GM10266 (cell line): ENCODE measurements at regions not wholly inside any gene's neighbourhood (a gene's known extent, or its start where the extent isn't known, plus 50 kb on each side); places are given as distances from the start of the nearest gene placed in this dataset.

Source experiments
- DNase-seq: peaks from one replicate; pipeline ENCODE4 v3.0.0; 2012; ENCODE audit errors: extremely low spot score
- CTCF ChIP-seq: IDR thresholded peaks from 2 replicates; pipeline ENCODE4 v1.5.1; 2012; ENCODE audit warnings: mild to moderate bottlenecking, low read depth; ENCODE audit not compliant: control insufficient read depth, insufficient read depth; ENCODE audit errors: missing control alignments

GRCh38 chr2:145561152-145561551 lies 1041.2 kb upstream of the ZEB2 start:
- DNase-seq: no peak
- no peak for TF ChIP-seq CTCF

DNA sequence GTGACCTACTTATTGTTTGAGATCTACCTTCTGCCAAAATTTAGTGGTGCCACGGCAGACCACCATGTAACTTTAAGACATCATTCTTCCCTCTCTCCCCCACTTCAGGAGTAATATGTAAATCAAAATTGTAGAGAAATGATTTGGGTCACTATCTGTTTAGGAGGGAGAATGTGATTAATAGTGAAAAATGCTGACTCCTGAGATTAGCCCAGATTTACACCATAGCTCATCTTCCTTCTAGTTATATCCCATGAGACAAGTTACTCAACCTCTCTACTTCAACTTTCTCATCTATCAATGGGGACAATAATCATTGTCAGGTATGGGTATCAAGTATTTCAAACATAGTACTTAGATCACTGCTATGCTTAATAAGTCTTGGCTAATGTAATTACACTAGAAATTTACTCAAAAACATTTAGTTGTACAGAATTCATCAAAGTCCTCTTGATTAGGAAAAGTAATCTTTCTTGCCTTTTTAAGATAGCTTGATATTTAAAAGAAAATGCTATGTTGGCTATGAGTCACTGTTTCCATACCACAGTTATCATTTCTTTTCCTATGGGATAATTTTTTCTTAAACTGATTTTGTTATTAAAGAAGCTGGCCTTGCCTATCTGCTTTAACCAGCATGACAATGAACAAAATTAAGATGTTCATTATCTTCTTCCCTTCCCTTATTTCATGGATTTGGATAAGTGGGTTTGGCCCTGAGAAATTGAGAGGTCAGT lies 1038.9 kb upstream of the ZEB2 start:
- no peak for TF ChIP-seq CTCF

GRCh38 chr2:145555360-145555759 lies 1035.4 kb upstream of the ZEB2 start:
- no peak for DNase-seq
- TF ChIP-seq CTCF: no peak

More for the DNA sequence above, 1038.9 kb upstream of the ZEB2 start:
- DNase-seq: no peak

- DNase-seq: no peak
- TF ChIP-seq CTCF: no peak
Measured at GRCh38 chr2:145551686-145552085, 1031.8 kb upstream of the ZEB2 start.

DNA sequence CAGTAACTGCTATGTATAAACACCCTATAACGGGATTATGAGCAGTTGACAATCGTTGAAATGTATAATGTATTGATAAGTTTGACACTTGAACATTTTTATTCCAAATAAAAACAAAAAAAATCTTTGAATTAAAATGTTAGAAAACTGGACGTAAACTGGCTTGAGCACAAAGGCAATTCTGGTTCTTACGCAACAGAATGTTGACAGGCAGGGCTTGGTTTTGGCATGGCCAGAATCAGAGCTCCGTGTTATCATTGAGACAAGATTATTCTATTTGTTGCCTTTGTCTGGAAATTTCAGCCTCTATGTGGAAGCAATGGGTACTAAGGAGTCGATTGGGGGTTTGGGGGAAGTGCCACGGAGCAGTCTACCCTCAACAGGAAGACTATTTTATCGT lies 1028.6 kb upstream of the ZEB2 start:
- no peak for TF ChIP-seq CTCF
- no peak for DNase-seq

DNA sequence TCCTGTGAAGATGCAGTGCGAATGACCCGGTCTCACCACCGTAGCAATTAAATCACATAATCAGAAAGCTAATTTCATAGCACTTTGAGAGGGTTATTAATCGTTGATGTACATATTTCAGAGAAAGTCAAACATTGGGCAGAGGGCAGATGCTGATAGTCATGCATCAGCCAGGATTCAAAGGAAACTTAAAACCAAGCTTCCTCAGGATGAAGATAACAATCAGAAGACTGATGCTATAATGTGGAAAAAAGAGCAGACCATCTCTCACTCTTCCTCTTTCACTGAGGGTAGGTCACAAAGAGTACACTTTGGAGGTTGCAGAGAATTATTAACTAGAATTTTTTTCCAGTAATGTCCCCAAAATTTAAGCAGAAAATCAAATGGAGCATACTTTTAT lies 1027.7 kb upstream of the ZEB2 start:
- DNase-seq: no peak
- TF ChIP-seq CTCF: no peak

DNA sequence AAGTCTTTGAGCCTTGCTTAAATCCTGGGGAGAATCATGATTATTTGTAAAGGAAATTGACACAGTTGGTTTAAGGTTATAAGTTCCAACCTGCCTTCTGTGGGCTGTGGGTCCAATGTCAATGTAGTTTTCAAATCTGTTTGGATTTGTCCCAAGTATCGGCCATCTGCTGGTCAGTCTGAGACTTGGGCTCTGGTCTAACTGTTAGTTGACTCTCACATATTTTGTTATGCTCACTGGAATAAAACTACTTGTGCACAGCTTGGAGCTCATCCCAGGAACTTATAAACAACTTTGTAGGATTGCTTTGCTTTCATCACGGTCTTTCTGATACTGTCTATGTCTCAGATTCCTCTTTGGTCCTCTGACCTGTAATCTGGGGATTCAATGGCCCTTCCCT lies 1026.2 kb upstream of the ZEB2 start:
- no peak for TF ChIP-seq CTCF
- DNase-seq: no peak
